ENCODE measurements at regions not wholly inside any gene's neighbourhood (a gene's known extent, or its start where the extent isn't known, plus 50 kb on each side); places are given as distances from the start of the nearest gene placed in this dataset.

DNA sequence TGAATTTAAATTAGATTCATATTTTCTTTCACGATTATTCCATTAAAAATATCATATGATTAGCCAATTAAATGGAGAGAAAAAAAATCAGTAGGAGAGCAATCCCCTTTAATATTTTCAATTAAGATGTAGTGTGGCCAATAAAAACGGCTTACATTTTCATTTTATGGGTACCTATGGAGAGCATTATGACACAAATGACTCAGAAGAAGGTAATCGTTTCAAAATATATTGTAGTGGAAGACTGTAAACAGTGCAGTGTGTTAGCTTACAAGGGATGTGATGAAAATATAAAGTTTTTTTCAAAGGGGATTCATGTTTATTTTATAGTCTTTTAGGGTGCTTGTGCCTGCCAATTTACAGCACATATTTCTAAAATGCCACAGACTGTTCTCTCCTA, 1507.4 kb upstream of the CELF4 start:
- no peak for DNase-seq (ENCODE audit: low read depth)
- TF ChIP-seq CTCF (IDR thresholded peaks at IDR 0.05; ENCODE audit: insufficient read depth, low read depth, low read length): no peak
- no peak overlapping the region for H3K4me3 ChIP-seq (ENCODE audit: low read depth, low read length)

- DNase-seq (ENCODE audit: low read depth): no peak
- H3K4me3 ChIP-seq (ENCODE audit: low read depth, low read length): no peak overlapping the region
- TF ChIP-seq CTCF (IDR thresholded peaks at IDR 0.05; ENCODE audit: insufficient read depth, low read depth, low read length): no peak
Observed at GRCh38 chr18:39062426-39062825, 1496.8 kb upstream of the CELF4 start.

GRCh38 chr18:39058386-39059000, 1492.9 kb upstream of the CELF4 start:
- no peak overlapping the region for H3K4me3 ChIP-seq (ENCODE audit: low read depth, low read length)
- no peak for TF ChIP-seq CTCF (IDR thresholded peaks at IDR 0.05; ENCODE audit: insufficient read depth, low read depth, low read length)
- no peak for DNase-seq (ENCODE audit: low read depth)

DNA sequence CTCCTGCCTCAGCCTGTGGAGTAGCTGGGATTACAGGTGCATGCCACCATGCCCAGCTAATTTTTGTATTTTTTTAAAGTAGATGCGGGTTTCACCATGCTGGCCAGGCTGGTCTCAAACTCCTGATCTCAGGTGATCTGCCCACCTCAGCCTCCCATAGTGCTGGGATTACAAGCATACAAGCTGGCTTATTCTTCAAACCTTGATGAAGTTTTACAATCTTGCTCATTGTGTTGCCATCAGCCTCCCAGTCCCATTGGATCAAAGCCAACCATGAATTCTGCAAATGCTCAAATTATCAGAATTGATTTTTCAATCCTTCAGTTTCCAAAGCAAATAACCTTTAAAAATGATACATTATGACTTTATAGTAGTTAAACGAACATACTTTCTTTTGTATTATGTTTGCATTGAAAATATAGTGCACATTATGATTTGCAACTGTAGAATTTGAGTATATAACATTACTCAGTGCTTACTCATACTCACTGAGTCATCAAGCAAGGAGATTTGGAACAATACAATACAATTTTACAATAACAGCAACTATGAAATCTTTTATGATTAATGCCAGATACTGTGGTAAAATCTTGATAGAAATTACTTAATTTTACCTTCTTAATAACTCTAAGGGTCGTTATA, 1491.9 kb upstream of the CELF4 start:
- TF ChIP-seq CTCF (IDR thresholded peaks at IDR 0.05; ENCODE audit: insufficient read depth, low read depth, low read length): no peak
- H3K4me3 ChIP-seq (ENCODE audit: low read depth, low read length): no peak overlapping the region
- no peak for DNase-seq (ENCODE audit: low read depth)

DNA sequence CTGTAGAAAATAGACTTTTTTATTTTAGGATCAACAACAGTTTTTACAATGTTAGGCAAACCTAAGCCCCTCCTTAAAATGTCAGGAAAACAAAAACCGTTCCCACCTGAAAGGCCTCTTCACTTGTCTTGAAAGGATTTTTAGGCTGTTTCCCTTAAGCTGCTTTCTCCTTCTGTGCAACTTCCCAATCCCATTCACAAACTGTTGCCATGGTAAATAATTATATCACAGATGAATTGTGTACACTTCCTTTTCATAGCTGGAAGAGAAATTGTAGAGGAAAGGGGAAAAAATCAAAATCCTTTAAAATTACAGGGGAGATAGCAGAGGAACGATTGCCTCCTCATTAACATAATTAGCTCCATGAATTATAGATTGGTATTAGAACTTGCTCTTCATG, 1488.0 kb upstream of the CELF4 start:
- no peak overlapping the region for H3K4me3 ChIP-seq (ENCODE audit: low read depth, low read length)
- no peak for DNase-seq (ENCODE audit: low read depth)
- TF ChIP-seq CTCF (IDR thresholded peaks at IDR 0.05; ENCODE audit: insufficient read depth, low read depth, low read length): no peak

GRCh38 chr18:39051013-39051412, 1485.4 kb upstream of the CELF4 start:
- TF ChIP-seq CTCF (IDR thresholded peaks at IDR 0.05; ENCODE audit: insufficient read depth, low read depth, low read length): no peak
- H3K4me3 ChIP-seq (ENCODE audit: low read depth, low read length): no peak overlapping the region
- no peak for DNase-seq (ENCODE audit: low read depth)

DNA sequence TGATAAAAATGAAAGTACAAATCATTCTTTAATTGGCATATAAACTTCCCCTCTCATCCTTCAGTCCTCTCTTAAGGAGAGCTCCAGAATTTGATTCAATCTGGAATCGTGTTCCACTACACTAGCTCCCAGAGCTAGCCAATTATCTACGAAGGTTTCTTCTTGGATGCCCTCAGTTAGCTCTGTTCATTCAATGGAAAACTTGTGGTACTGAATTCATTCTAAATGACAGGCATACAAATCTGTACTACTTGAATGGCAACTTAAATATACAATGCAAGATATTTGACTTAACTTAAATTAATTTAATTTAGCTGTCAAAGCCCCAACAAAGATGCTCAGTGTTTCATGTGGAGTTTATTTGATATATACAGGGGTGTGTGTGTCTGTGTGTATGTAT, 1474.2 kb upstream of the CELF4 start:
- no peak for DNase-seq (ENCODE audit: low read depth)
- TF ChIP-seq CTCF (IDR thresholded peaks at IDR 0.05; ENCODE audit: insufficient read depth, low read depth, low read length): no peak
- no peak overlapping the region for H3K4me3 ChIP-seq (ENCODE audit: low read depth, low read length)

All from fibroblast of villous mesenchyme (primary cell).